SK-N-SH treated with all-trans-retinoic acid at 6 μM for 48 hours (cell line): ENCODE measurements at regions not wholly inside any gene's neighbourhood (a gene's known extent, or its start where the extent isn't known, plus 50 kb on each side); places are given as distances from the start of the nearest gene placed in this dataset.

Experiments used
- ATAC-seq: fragments of 200-7000 bp; cut with Tn5 transposase; 3 replicates; pipeline ENCODE4 v1.9.1; 2020; ENCODE audit warnings: mild to moderate bottlenecking, moderate library complexity
- ARNTL ChIP-seq: fragments of 450-650 bp; formaldehyde crosslinking; IDR thresholded peaks from 2 replicates; pipeline ENCODE4 v1.5.0; 2020; ENCODE audit warnings: low read depth, mild to moderate bottlenecking, moderate library complexity, borderline replicate concordance
- BACH2 ChIP-seq: fragments of 250-450 bp; sonication (Bioruptor Pico); IDR thresholded peaks from 2 replicates; pipeline ENCODE4 v1.9.0; 2021; ENCODE audit warnings: mild to moderate bottlenecking, borderline replicate concordance
- CSDC2 ChIP-seq: fragments of 250-450 bp; sonication (Bioruptor Pico); IDR thresholded peaks from 2 replicates; pipeline ENCODE4 v1.5.0; 2020; ENCODE audit warnings: mild to moderate bottlenecking, moderate library complexity
- ESRRG ChIP-seq: fragments of 250-450 bp; sonication (Bioruptor Pico); IDR thresholded peaks from 2 replicates; pipeline ENCODE4 v1.6.1; 2021; ENCODE audit warnings: mild to moderate bottlenecking
- GLIS3 ChIP-seq: fragments of 250-450 bp; sonication (Bioruptor Pico); IDR thresholded peaks from 2 replicates; pipeline ENCODE4 v1.5.0; 2020; ENCODE audit warnings: mild to moderate bottlenecking, moderate library complexity
- ISL1 ChIP-seq: fragments of 250-450 bp; sonication (Bioruptor Pico); IDR thresholded peaks from 2 replicates; pipeline ENCODE4 v2.1.2; 2022; ENCODE audit warnings: mild to moderate bottlenecking, moderate library complexity
- OSR1 ChIP-seq: fragments of 250-450 bp; sonication (Bioruptor Pico); IDR thresholded peaks from 2 replicates; pipeline ENCODE4 v1.8.0; 2022; ENCODE audit warnings: moderate library complexity, mild to moderate bottlenecking, inconsistent platforms
- PATZ1 ChIP-seq: fragments of 250-450 bp; sonication (Bioruptor Pico); IDR thresholded peaks from 2 replicates; pipeline ENCODE4 v1.8.0; 2020; ENCODE audit warnings: mild to moderate bottlenecking, moderate library complexity, borderline replicate concordance
- POU6F1 ChIP-seq: fragments of 250-450 bp; sonication (Bioruptor Pico); IDR thresholded peaks from 2 replicates; pipeline ENCODE4 v1.8.0; 2021; ENCODE audit warnings: low read depth, mild to moderate bottlenecking, moderate library complexity, borderline replicate concordance
- PPARA ChIP-seq: fragments of 250-450 bp; sonication (Bioruptor Pico); IDR thresholded peaks from 2 replicates; pipeline ENCODE4 v1.5.0; 2020; ENCODE audit warnings: mild to moderate bottlenecking, borderline replicate concordance
- RARB ChIP-seq: fragments of 250-450 bp; sonication (Bioruptor Pico); IDR thresholded peaks from 2 replicates; pipeline ENCODE4 v1.8.0; 2021; ENCODE audit warnings: mild to moderate bottlenecking, moderate library complexity
- SNAI2 ChIP-seq: fragments of 250-450 bp; sonication (Bioruptor Pico); IDR thresholded peaks from 2 replicates; pipeline ENCODE4 v1.5.0; 2020; ENCODE audit warnings: mild to moderate bottlenecking, moderate library complexity
- TCF4 ChIP-seq: fragments of 250-450 bp; sonication (Bioruptor Pico); IDR thresholded peaks from 2 replicates; pipeline ENCODE4 v1.8.0; 2021; ENCODE audit warnings: mild to moderate bottlenecking, moderate library complexity, borderline replicate concordance
- TOX ChIP-seq: fragments of 250-450 bp; sonication (Bioruptor Pico); IDR thresholded peaks from 2 replicates; pipeline ENCODE4 v1.8.0; 2021; ENCODE audit warnings: mild to moderate bottlenecking, moderate library complexity, borderline replicate concordance
- ZC3H10 ChIP-seq: fragments of 250-450 bp; sonication (Bioruptor Pico); IDR thresholded peaks from 2 replicates; pipeline ENCODE4 v1.5.1; 2021; ENCODE audit warnings: mild to moderate bottlenecking, moderate library complexity
- ZFP3 ChIP-seq: fragments of 250-450 bp; sonication (Bioruptor Pico); IDR thresholded peaks from 2 replicates; pipeline ENCODE4 v1.5.0; 2020; ENCODE audit warnings: mild to moderate bottlenecking, moderate library complexity
- ZNF8 ChIP-seq: fragments of 450-650 bp; formaldehyde crosslinking; IDR thresholded peaks from 2 replicates; pipeline ENCODE4 v1.5.0; 2020; ENCODE audit warnings: mild to moderate bottlenecking, moderate library complexity
- TF ChIP-seq, protein P1 (sequence below): fragments of 250-450 bp; sonication (Bioruptor Pico); IDR thresholded peaks from 2 replicates; pipeline ENCODE4 v1.5.1; 2021; ENCODE audit warnings: mild to moderate bottlenecking, moderate library complexity
- TF ChIP-seq, protein P2 (sequence below): fragments of 250-450 bp; sonication (Bioruptor Pico); IDR thresholded peaks from 2 replicates; pipeline ENCODE4 v1.5.0; 2020; ENCODE audit warnings: mild to moderate bottlenecking, moderate library complexity
- TF ChIP-seq, protein P3 (sequence below): fragments of 250-450 bp; sonication (Bioruptor Pico); IDR thresholded peaks from 2 replicates; pipeline ENCODE4 v1.5.1; 2020; ENCODE audit warnings: low read depth, mild to moderate bottlenecking, moderate library complexity

- ATAC-seq: no peak
- TF ChIP-seq SNAI2: no peak
- TF ChIP-seq, protein P1, sequence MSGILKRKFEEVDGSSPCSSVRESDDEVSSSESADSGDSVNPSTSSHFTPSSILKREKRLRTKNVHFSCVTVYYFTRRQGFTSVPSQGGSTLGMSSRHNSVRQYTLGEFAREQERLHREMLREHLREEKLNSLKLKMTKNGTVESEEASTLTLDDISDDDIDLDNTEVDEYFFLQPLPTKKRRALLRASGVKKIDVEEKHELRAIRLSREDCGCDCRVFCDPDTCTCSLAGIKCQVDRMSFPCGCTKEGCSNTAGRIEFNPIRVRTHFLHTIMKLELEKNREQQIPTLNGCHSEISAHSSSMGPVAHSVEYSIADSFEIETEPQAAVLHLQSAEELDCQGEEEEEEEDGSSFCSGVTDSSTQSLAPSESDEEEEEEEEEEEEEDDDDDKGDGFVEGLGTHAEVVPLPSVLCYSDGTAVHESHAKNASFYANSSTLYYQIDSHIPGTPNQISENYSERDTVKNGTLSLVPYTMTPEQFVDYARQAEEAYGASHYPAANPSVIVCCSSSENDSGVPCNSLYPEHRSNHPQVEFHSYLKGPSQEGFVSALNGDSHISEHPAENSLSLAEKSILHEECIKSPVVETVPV (CRISPR knock-in tag): no peak
- no peak for TF ChIP-seq PATZ1
- TF ChIP-seq ZNF8: no peak
- TF ChIP-seq ESRRG (CRISPR knock-in tag): no peak
- TF ChIP-seq, protein P2, sequence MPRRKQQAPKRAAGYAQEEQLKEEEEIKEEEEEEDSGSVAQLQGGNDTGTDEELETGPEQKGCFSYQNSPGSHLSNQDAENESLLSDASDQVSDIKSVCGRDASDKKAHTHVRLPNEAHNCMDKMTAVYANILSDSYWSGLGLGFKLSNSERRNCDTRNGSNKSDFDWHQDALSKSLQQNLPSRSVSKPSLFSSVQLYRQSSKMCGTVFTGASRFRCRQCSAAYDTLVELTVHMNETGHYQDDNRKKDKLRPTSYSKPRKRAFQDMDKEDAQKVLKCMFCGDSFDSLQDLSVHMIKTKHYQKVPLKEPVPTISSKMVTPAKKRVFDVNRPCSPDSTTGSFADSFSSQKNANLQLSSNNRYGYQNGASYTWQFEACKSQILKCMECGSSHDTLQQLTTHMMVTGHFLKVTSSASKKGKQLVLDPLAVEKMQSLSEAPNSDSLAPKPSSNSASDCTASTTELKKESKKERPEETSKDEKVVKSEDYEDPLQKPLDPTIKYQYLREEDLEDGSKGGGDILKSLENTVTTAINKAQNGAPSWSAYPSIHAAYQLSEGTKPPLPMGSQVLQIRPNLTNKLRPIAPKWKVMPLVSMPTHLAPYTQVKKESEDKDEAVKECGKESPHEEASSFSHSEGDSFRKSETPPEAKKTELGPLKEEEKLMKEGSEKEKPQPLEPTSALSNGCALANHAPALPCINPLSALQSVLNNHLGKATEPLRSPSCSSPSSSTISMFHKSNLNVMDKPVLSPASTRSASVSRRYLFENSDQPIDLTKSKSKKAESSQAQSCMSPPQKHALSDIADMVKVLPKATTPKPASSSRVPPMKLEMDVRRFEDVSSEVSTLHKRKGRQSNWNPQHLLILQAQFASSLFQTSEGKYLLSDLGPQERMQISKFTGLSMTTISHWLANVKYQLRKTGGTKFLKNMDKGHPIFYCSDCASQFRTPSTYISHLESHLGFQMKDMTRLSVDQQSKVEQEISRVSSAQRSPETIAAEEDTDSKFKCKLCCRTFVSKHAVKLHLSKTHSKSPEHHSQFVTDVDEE (CRISPR knock-in tag): no peak
- TF ChIP-seq, protein P3, sequence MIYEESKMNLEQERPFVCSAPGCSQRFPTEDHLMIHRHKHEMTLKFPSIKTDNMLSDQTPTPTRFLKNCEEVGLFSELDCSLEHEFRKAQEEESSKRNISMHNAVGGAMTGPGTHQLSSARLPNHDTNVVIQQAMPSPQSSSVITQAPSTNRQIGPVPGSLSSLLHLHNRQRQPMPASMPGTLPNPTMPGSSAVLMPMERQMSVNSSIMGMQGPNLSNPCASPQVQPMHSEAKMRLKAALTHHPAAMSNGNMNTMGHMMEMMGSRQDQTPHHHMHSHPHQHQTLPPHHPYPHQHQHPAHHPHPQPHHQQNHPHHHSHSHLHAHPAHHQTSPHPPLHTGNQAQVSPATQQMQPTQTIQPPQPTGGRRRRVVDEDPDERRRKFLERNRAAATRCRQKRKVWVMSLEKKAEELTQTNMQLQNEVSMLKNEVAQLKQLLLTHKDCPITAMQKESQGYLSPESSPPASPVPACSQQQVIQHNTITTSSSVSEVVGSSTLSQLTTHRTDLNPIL: no peak
- TF ChIP-seq PPARA (CRISPR knock-in tag): no peak
- TF ChIP-seq BACH2 (CRISPR knock-in tag): no peak
- no peak for TF ChIP-seq ZFP3 (CRISPR knock-in tag)
- TF ChIP-seq ISL1 (CRISPR knock-in tag): no peak
- no peak for TF ChIP-seq GLIS3 (CRISPR knock-in tag)
- TF ChIP-seq TOX (CRISPR knock-in tag): no peak
- TF ChIP-seq ARNTL (CRISPR knock-in tag): no peak
- TF ChIP-seq ZC3H10: no peak
- no peak for TF ChIP-seq OSR1 (CRISPR knock-in tag)
- TF ChIP-seq RARB (CRISPR knock-in tag): no peak
- no peak for TF ChIP-seq CSDC2
These were observed 55.2 kb downstream of the TTC32 start for GRCh38 chr2:19846567-19846966.

GRCh38 chr2:19846030-19846429 lies 55.8 kb downstream of the TTC32 start:
- ATAC-seq: no peak
- no peak for TF ChIP-seq ZC3H10
- TF ChIP-seq CSDC2: no peak
- TF ChIP-seq ZNF8: no peak
- TF ChIP-seq BACH2 (CRISPR knock-in tag): no peak
- TF ChIP-seq TCF4: no peak
- no peak for TF ChIP-seq ESRRG (CRISPR knock-in tag)
- no peak for TF ChIP-seq ARNTL (CRISPR knock-in tag)
- TF ChIP-seq OSR1 (CRISPR knock-in tag): no peak
- no peak for TF ChIP-seq TOX (CRISPR knock-in tag)
- no peak for TF ChIP-seq ZFP3 (CRISPR knock-in tag)

DNA sequence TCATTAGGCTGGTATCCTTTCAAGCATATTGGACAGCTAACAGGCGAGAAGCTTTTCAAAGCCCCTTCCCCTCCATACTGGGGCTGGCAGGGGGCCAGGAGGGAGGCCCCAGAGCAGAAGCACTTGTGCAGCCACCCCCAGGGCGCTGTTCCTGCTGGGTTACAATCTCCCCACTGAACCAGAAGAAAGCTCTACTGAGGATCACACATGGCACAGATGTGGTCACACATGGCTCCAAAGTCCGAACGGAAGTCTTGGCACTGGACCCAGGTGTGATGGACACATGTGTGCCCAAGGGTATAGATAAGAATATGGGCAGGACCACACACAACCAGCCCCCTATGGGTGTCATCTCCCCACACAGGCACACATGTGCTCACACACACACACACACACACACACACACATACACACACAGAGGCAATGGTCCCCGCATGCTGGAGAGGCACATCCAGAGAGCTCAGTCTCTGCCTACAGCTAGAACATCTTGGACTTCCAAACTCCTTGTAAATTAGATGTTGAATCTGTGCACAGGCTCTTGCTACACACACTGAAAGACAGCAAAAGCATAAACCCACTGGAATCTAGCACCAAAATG lies 56.4 kb downstream of the TTC32 start:
- no peak for ATAC-seq
- TF ChIP-seq POU6F1 (CRISPR knock-in tag): no peak
- no peak for TF ChIP-seq SNAI2
- no peak for TF ChIP-seq GLIS3 (CRISPR knock-in tag)
- no peak for TF ChIP-seq ISL1 (CRISPR knock-in tag)
- TF ChIP-seq, protein P1 (CRISPR knock-in tag): no peak
- no peak for TF ChIP-seq TOX (CRISPR knock-in tag)
